HCT116 (cell line): ENCODE measurements at regions not wholly inside any gene's neighbourhood (a gene's known extent, or its start where the extent isn't known, plus 50 kb on each side); places are given as distances from the start of the nearest gene placed in this dataset.

Experiments
- ATAC-seq: fragments of 200-7000 bp; cut with Tn5 transposase; 2 replicates; pipeline ENCODE4 v1.9.1; 2020; ENCODE audit warnings: mild to moderate bottlenecking, moderate library complexity
- BruUV-seq: library from RNA; stranded (reverse); fragments of 400-500 nt; replicated peaks from 2 replicates; lab custom pipeline; 2021; lab: Mats Ljungman, UMichigan
- CTCF ChIA-PET: fragments of 300-600 bp; sonication (Branson Sonifier 250); formaldehyde crosslinking; loops from one replicate; lab custom pipeline; 2021; ENCODE audit warnings: antibody characterized with exemption; lab: Charles Lee
- POLR2A ChIA-PET: fragments of 300-600, 350-600 bp; sonication (Branson Sonifier 250); formaldehyde crosslinking; loops from one replicate; lab custom pipeline; 2021; ENCODE audit warnings: antibody characterized with exemption; lab: Charles Lee
- RAD21 ChIA-PET, 2 experiments: fragments of 300-600 bp; sonication (Branson Sonifier 250); formaldehyde crosslinking; loops; one replicate each; lab custom pipeline; 2023; ENCODE audit warnings: low total read pairs in 2 of 2; ENCODE audit not compliant: uncharacterized antibody in 2 of 2, unreplicated experiment in 2 of 2, low non-redundant PET in 1 of 2; lab: Charles Lee
- DNase-seq: peaks from one replicate; pipeline ENCODE4 v3.0.0-alpha.2; 2010; ENCODE audit warnings: low read depth, low spot score
- H2AFZ ChIP-seq: fragments of 200-600 bp; shearing (Covaris generic), sonication (generic); 2 replicates; pipeline ENCODE4 v1.6.1; 2017; ENCODE audit warnings: low read depth, mixed run types, mixed read lengths, antibody characterized with exemption, low read length; ENCODE audit not compliant: poor library complexity, severe bottlenecking
- H3K27ac ChIP-seq: 2 replicates; pipeline ENCODE4 v1.5.1; 2012; ENCODE audit warnings: low read depth, low read length
- H3K27me3 ChIP-seq: fragments of 200-600 bp; sonication (generic); 2 replicates; pipeline ENCODE4 v1.6.1; 2016; ENCODE audit warnings: mixed run types, low read length, mixed read lengths; ENCODE audit not compliant: insufficient read depth
- H3K36me3 ChIP-seq, 2 experiments: fragments of 200-500 bp in 1 of 2; fragments of 200-600 bp in 1 of 2; sonication (Bioruptor generic) in 1 of 2; sonication (generic) in 1 of 2; 2 replicates each; pipeline versions ENCODE4 v1.5.1 to v1.6.1; 2014 to 2016; ENCODE audit warnings: low read length in 2 of 2, inconsistent platforms in 1 of 2, mixed read lengths in 1 of 2, mixed run types in 1 of 2; ENCODE audit not compliant: insufficient read depth in 2 of 2, control insufficient read depth in 1 of 2
- H3K4me1 ChIP-seq, 2 experiments: fragments of 200-600 bp in 1 of 2; sonication (generic) in 1 of 2; 2 replicates each; pipeline versions ENCODE4 v1.5.1 to v1.6.1; 2012 to 2017; ENCODE audit warnings: low read length in 2 of 2, inconsistent platforms in 1 of 2, mild to moderate bottlenecking in 1 of 2, mixed read lengths in 1 of 2, mixed run types in 1 of 2, moderate library complexity in 1 of 2; ENCODE audit not compliant: insufficient read depth in 2 of 2, control insufficient read depth in 1 of 2
- H3K4me2 ChIP-seq: fragments of 200-600 bp; sonication (generic); 2 replicates; pipeline ENCODE4 v1.6.1; 2017; ENCODE audit warnings: mixed run types, low read length, mixed read lengths
- H3K4me3 ChIP-seq, 2 experiments: fragments of 200-600 bp in 1 of 2; sonication (generic) in 1 of 2; replicated peaks in 1 of 2; 2 replicates each; pipeline ENCODE4 v1.5.1; 2011 to 2016; ENCODE audit warnings: low read length in 2 of 2, control low read depth in 1 of 2, low read depth in 1 of 2, mild to moderate bottlenecking in 1 of 2, mixed read lengths in 1 of 2, mixed run types in 1 of 2
- H3K79me2 ChIP-seq: fragments of 200-600 bp; sonication (generic); 2 replicates; pipeline ENCODE4 v1.6.1; 2017; ENCODE audit warnings: mild to moderate bottlenecking, mixed run types, low read length, moderate library complexity, mixed read lengths; ENCODE audit not compliant: insufficient read depth
- H3K9ac ChIP-seq: fragments of 200-600 bp; sonication (generic); 2 replicates; pipeline ENCODE4 v1.6.1; 2016; ENCODE audit warnings: low read length, mixed read lengths
- H3K9me2 ChIP-seq: fragments of 200-600 bp; sonication (generic), shearing (Covaris generic); 2 replicates; pipeline ENCODE4 v1.6.1; 2017; ENCODE audit warnings: mixed run types, mild to moderate bottlenecking, moderate library complexity; ENCODE audit not compliant: insufficient read depth
- H3K9me3 ChIP-seq, 2 experiments: fragments of 200-500 bp in 1 of 2; fragments of 200-600 bp in 1 of 2; sonication (Bioruptor generic) in 1 of 2; sonication (generic) in 1 of 2; 2 replicates each; pipeline ENCODE4 v1.6.1; 2014 to 2017; ENCODE audit warnings: low read length in 2 of 2, mixed read lengths in 2 of 2, inconsistent platforms in 1 of 2, low read depth in 1 of 2, mild to moderate bottlenecking in 1 of 2, mixed run types in 1 of 2, moderate library complexity in 1 of 2; ENCODE audit not compliant: control insufficient read depth in 1 of 2, insufficient read depth in 1 of 2
- H4K20me1 ChIP-seq: fragments of 200-600 bp; sonication (generic), shearing (Covaris generic); 2 replicates; pipeline ENCODE4 v1.6.1; 2017; ENCODE audit warnings: mixed run types, mild to moderate bottlenecking, moderate library complexity; ENCODE audit not compliant: insufficient read depth
- ATF3 ChIP-seq: IDR thresholded peaks from 2 replicates; pipeline ENCODE4 v1.6.1; 2012
- CBX3 ChIP-seq: IDR thresholded peaks from 2 replicates; pipeline ENCODE4 v1.6.1; 2012; ENCODE audit warnings: low read depth
- CTCF ChIP-seq, 3 experiments: fragments of 200-600 bp in 1 of 3; sonication (generic) in 1 of 3; IDR thresholded peaks in 2 of 3; conservative IDR thresholded peaks in 1 of 3; 2 replicates each; pipeline ENCODE4 v1.5.1; 2012 to 2017; ENCODE audit warnings: low read depth in 2 of 3, low read length in 2 of 3, antibody characterized with exemption in 1 of 3, borderline replicate concordance in 1 of 3, control low read depth in 1 of 3, mild to moderate bottlenecking in 1 of 3, mixed read lengths in 1 of 3, mixed run types in 1 of 3, moderate library complexity in 1 of 3; ENCODE audit not compliant: insufficient read depth in 1 of 3
- ELF1 ChIP-seq: IDR thresholded peaks from 2 replicates; pipeline ENCODE4 v1.6.1; 2012; ENCODE audit warnings: low read depth, borderline replicate concordance
- EZH2 ChIP-seq: fragments of 200-600 bp; sonication (generic); IDR thresholded peaks from 2 replicates; pipeline ENCODE4 v1.6.1; 2017; ENCODE audit warnings: antibody characterized with exemption, mixed run types
- FOSL1 ChIP-seq: IDR thresholded peaks from 2 replicates; pipeline ENCODE4 v1.6.1; 2012; ENCODE audit warnings: low read depth
- JUND ChIP-seq: IDR thresholded peaks from 2 replicates; pipeline ENCODE4 v1.6.1; 2012
- MAX ChIP-seq: IDR thresholded peaks from 2 replicates; pipeline ENCODE4 v1.6.1; 2012
- RAD21 ChIP-seq: IDR thresholded peaks from 2 replicates; pipeline ENCODE4 v1.6.1; 2012; ENCODE audit warnings: low read depth, mild to moderate bottlenecking
- SIN3A ChIP-seq: IDR thresholded peaks from 2 replicates; pipeline ENCODE4 v1.6.1; 2012; ENCODE audit warnings: low read depth
- SRF ChIP-seq: IDR thresholded peaks from 2 replicates; pipeline ENCODE4 v1.6.1; 2012; ENCODE audit warnings: low read depth
- TCF7L2 ChIP-seq: IDR thresholded peaks from 2 replicates; pipeline ENCODE4 v1.7.0; 2011; ENCODE audit warnings: borderline replicate concordance, inconsistent platforms; ENCODE audit not compliant: insufficient read depth, insufficient read length; ENCODE audit errors: extremely low read depth
- ZFX ChIP-seq: fragments of 450-650 bp; IDR thresholded peaks from 2 replicates; pipeline ENCODE4 v1.6.1; 2017
- ZNF274 ChIP-seq: fragments of 200-500 bp; sonication (Bioruptor generic); IDR thresholded peaks from 2 replicates; pipeline ENCODE4 v1.6.1; 2014; ENCODE audit warnings: mild to moderate bottlenecking, low read depth, low read length, inconsistent platforms
- intact Hi-C: fragments of 100-400 bp; cut with micrococcal nuclease; formaldehyde crosslinking; loops from 2 replicates; pipeline ENCODE4 v1.10.0; 2022

GRCh38 chr21:23308741-23309140, 2298.5 kb downstream of the MRPL39 start (continued):
- no peak for TF ChIP-seq ELF1

- Histone ChIP-seq H3K9me3 (peaks cover 0 to 14% of the 10 kb centered on the region in 2 experiments; a peak in 2 of 4 replicates), H3K4me3 (no peak overlapping the region), H3K27ac (no peak overlapping the region), H3K4me1 (no peaks in the 10 kb centered on the region), H2AFZ (no peak overlapping the region), H3K27me3 (no peaks in the 10 kb centered on the region), H3K36me3 (no peaks in the 10 kb centered on the region), H3K4me2 (no peak overlapping the region), H3K9me2 (no peaks in the 10 kb centered on the region), H3K79me2 (no peaks in the 10 kb centered on the region), H4K20me1 (no peaks in the 10 kb centered on the region), H3K9ac (no peak overlapping the region)
- TF ChIP-seq FOSL1 (no peak), CTCF (IDR thresholded peaks at IDR 0.05 in 2 of 3, conservative IDR thresholded peaks at IDR 0.05 in 1 of 3; ENCODE audit: borderline replicate concordance in 1 of 3, insufficient read depth in 1 of 3, low read depth in 2 of 3, low read length in 2 of 3) (no peak), TCF7L2 (no peak), MAX (no peak), JUND (no peak), CBX3 (no peak), SIN3A (no peak), EZH2 (no peak), ZNF274 (no peak), ATF3 (no peak), SRF (no peak), RAD21 (no peak), ZFX (no peak)
- CTCF ChIA-PET: no interaction called here
- intact Hi-C loops: no loop called here
- POLR2A ChIA-PET: no interaction called here
- ATAC-seq: no peak
- DNase-seq: no peak
- BruUV-seq: no TSS peak
- RAD21 ChIA-PET: no interaction called here
Measured at GRCh38 chr21:23307065-23307464, 2300.2 kb downstream of the MRPL39 start.
